ENCODE measurements at regions not wholly inside any gene's neighbourhood (a gene's known extent, or its start where the extent isn't known, plus 50 kb on each side); places are given as distances from the start of the nearest gene placed in this dataset.

- no peak overlapping the region for H3K4me3 ChIP-seq (ENCODE audit: low read depth, low read length)
- TF ChIP-seq, protein P1, sequence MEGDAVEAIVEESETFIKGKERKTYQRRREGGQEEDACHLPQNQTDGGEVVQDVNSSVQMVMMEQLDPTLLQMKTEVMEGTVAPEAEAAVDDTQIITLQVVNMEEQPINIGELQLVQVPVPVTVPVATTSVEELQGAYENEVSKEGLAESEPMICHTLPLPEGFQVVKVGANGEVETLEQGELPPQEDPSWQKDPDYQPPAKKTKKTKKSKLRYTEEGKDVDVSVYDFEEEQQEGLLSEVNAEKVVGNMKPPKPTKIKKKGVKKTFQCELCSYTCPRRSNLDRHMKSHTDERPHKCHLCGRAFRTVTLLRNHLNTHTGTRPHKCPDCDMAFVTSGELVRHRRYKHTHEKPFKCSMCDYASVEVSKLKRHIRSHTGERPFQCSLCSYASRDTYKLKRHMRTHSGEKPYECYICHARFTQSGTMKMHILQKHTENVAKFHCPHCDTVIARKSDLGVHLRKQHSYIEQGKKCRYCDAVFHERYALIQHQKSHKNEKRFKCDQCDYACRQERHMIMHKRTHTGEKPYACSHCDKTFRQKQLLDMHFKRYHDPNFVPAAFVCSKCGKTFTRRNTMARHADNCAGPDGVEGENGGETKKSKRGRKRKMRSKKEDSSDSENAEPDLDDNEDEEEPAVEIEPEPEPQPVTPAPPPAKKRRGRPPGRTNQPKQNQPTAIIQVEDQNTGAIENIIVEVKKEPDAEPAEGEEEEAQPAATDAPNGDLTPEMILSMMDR (IDR thresholded peaks at IDR 0.05; ENCODE audit: low read depth, low read length, missing control alignments): no peak
- DNase-seq (ENCODE audit: low read depth): no peak
Observed at GRCh38 chr3:10602271-10602670, 96.9 kb upstream of the ATP2B2 start.

DNA sequence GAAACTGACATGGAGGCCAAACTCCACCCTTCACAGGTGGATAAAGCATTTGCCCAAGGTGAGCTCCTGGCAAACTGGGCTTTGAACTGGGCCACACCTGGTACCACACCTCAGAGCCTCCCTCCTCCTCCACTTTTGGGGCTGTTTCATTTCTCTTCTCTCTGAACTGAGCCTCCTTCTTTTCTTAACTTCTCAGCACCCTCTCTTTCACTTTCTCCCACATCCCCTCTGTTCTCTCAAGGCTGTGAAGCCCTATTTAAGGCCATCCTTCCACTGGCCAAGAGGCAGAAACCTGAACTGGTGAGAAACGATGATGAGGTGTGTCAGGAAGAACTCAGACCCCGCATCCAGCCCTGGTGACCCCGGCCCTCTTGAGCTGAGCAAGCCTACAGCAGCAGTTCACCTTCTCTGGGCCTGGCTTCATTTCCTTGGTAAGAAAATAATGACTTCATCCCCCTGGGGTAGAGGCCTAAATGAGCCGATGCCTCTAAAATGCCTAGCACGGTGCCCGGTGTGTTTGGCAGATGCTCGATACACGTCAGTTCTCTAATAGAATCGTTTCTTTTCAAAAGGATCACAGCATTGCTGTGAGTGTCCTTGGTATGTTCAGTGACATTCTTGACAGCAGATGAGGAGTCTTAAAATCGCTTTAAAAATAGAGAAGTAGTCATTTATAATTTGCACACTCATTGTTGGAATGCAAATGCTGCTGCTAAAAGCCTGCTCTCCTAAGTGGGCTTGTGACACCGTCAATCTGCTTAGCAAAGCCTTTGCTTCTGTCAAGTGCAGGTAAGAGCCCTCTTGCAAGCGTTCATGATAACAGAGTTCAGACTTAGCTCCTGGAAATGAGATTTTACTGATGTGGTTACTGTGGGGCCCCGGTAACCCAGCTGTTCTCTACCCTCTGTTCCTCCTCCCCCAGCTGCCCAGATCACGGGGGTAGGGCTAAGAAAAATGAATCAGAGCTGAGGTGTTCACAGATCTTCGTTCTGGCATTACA is 97.7 kb upstream of the ATP2B2 start:
- peak; percentile 26 for DNase-seq (ENCODE audit: low read depth)
- H3K4me3 ChIP-seq (ENCODE audit: low read depth, low read length): no peak overlapping the region
- TF ChIP-seq, protein P1 (IDR thresholded peaks at IDR 0.05; ENCODE audit: low read depth, low read length, missing control alignments): no peak

DNA sequence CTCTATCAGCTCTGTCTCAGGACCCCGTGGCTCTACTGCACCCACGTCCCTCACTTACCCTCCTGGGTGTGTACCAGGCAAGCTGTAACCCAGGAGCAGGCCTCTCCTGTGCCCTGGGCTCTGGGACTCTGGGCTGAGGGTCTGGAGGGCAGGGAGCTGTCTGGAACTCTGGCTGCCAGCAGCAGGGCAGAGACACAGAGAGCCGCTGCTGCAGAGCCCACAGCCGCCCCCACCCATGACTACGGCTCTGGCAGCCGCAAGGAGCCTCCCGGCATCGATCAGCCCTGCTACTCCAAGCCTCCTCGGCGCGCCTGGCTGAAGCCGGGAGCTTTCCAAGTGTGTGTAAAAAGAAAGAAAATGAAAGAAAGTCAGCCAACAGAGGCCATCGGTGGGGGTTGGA is 103.7 kb upstream of the ATP2B2 start:
- no peak overlapping the region for H3K4me3 ChIP-seq (ENCODE audit: low read depth, low read length)
- TF ChIP-seq, protein P1 (IDR thresholded peaks at IDR 0.05; ENCODE audit: low read depth, low read length, missing control alignments): no peak
- DNase-seq (ENCODE audit: low read depth): no peak

- no peak for DNase-seq (ENCODE audit: low read depth)
- H3K4me3 ChIP-seq (ENCODE audit: low read depth, low read length): no peak overlapping the region
- TF ChIP-seq, protein P1 (IDR thresholded peaks at IDR 0.05; ENCODE audit: low read depth, low read length, missing control alignments): no peak
Observed at GRCh38 chr3:10614168-10614567, 108.8 kb upstream of the ATP2B2 start.

DNA sequence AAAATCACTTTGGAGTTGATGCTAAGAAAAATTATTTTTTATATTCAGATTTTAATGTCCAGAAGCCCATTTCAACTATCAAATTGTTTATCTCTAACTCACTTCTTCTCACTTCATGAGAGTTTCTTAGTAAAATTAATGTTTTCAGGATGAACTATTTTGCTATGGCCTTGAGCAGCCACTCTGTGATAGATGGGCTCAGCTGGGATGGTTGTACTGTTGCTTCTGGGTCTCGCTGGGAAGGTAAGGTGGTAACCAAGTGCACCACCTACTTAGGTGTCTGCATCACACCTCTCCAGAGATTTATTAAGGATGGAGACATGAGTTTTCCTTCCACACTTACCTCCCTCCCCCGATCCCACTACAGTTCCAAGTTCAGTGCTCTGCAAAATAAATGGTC is 110.3 kb upstream of the ATP2B2 start:
- H3K4me3 ChIP-seq (ENCODE audit: low read depth, low read length): no peak overlapping the region
- DNase-seq (ENCODE audit: low read depth): no peak
- TF ChIP-seq, protein P1 (IDR thresholded peaks at IDR 0.05; ENCODE audit: low read depth, low read length, missing control alignments): no peak

- no peak overlapping the region for H3K4me3 ChIP-seq (ENCODE audit: low read depth, low read length)
- DNase-seq (ENCODE audit: low read depth): no peak
- TF ChIP-seq, protein P1 (IDR thresholded peaks at IDR 0.05; ENCODE audit: low read depth, low read length, missing control alignments): no peak
Observed at GRCh38 chr3:10616321-10616720, 110.9 kb upstream of the ATP2B2 start.

Data from GM12864 (cell line).